HL-60 (cell line): ENCODE measurements at regions not wholly inside any gene's neighbourhood (a gene's known extent, or its start where the extent isn't known, plus 50 kb on each side); places are given as distances from the start of the nearest gene placed in this dataset.

Source experiments
- CTCF ChIP-seq: IDR thresholded peaks from one replicate; pipeline ENCODE4 v1.5.1; 2011; ENCODE audit warnings: low read length, control low read depth, inconsistent platforms; ENCODE audit not compliant: insufficient read depth
- GABPA ChIP-seq: IDR thresholded peaks from 2 replicates; pipeline ENCODE4 v1.6.1; 2012; ENCODE audit warnings: low read depth
- POLR2AphosphoS5 ChIP-seq: IDR thresholded peaks from 2 replicates; pipeline ENCODE4 v1.6.1; 2012; ENCODE audit warnings: low read depth
- SPI1 ChIP-seq: IDR thresholded peaks from 2 replicates; pipeline ENCODE4 v1.6.1; 2012; ENCODE audit warnings: low read depth, mild to moderate bottlenecking, borderline replicate concordance
- TF ChIP-seq, protein P1 (sequence below): IDR thresholded peaks from 2 replicates; pipeline ENCODE4 v1.6.1; 2012; ENCODE audit warnings: low read depth; ENCODE audit not compliant: insufficient replicate concordance

GRCh38 chr5:52693836-52694235 is 93.9 kb upstream of the ITGA1 start:
- TF ChIP-seq CTCF, result no peak
- TF ChIP-seq, protein P1, sequence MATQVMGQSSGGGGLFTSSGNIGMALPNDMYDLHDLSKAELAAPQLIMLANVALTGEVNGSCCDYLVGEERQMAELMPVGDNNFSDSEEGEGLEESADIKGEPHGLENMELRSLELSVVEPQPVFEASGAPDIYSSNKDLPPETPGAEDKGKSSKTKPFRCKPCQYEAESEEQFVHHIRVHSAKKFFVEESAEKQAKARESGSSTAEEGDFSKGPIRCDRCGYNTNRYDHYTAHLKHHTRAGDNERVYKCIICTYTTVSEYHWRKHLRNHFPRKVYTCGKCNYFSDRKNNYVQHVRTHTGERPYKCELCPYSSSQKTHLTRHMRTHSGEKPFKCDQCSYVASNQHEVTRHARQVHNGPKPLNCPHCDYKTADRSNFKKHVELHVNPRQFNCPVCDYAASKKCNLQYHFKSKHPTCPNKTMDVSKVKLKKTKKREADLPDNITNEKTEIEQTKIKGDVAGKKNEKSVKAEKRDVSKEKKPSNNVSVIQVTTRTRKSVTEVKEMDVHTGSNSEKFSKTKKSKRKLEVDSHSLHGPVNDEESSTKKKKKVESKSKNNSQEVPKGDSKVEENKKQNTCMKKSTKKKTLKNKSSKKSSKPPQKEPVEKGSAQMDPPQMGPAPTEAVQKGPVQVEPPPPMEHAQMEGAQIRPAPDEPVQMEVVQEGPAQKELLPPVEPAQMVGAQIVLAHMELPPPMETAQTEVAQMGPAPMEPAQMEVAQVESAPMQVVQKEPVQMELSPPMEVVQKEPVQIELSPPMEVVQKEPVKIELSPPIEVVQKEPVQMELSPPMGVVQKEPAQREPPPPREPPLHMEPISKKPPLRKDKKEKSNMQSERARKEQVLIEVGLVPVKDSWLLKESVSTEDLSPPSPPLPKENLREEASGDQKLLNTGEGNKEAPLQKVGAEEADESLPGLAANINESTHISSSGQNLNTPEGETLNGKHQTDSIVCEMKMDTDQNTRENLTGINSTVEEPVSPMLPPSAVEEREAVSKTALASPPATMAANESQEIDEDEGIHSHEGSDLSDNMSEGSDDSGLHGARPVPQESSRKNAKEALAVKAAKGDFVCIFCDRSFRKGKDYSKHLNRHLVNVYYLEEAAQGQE, result no peak
- no peak for TF ChIP-seq POLR2AphosphoS5
- TF ChIP-seq GABPA, result no peak
- TF ChIP-seq SPI1, result no peak
